ENCODE measurements at regions not wholly inside any gene's neighbourhood (a gene's known extent, or its start where the extent isn't known, plus 50 kb on each side); places are given as distances from the start of the nearest gene placed in this dataset.

GRCh38 chr7:25714013-25714412 is 438.0 kb upstream of the NFE2L3 start:
- Histone ChIP-seq H3F3A (ENCODE audit: low read length, unreplicated experiment) (no peaks in the 10 kb centered on the region), H3K9me2 (replicated peaks; ENCODE audit: low read length) (no peaks in the 10 kb centered on the region), H2AFZ (ENCODE audit: low read length) (no peak overlapping the region), H3K9me3 (ENCODE audit: low read length) (no peaks in the 10 kb centered on the region), H4K20me1 (ENCODE audit: low read length) (no peaks in the 10 kb centered on the region), H3K9ac (ENCODE audit: low read length) (no peak overlapping the region), H3K27ac (ENCODE audit: low read length) (no peak overlapping the region), H3K4me1 (ENCODE audit: insufficient read depth, low read length) (no peaks in the 10 kb centered on the region), H3K27me3 (ENCODE audit: low read length) (no peaks in the 10 kb centered on the region), H3K4me2 (ENCODE audit: low read length) (no peak overlapping the region), H3K4me3 (ENCODE audit: low read length) (no peak overlapping the region), H3K36me3 (ENCODE audit: low read depth, low read length) (no peaks in the 10 kb centered on the region), H3K79me2 (ENCODE audit: low read length) (no peaks in the 10 kb centered on the region)
- intact Hi-C loops (cut with micrococcal nuclease), result no loop called here
- CTCF ChIA-PET, result no interaction called here
- DNase-seq (no peak), ATAC-seq (no peak)
- POLR2A ChIA-PET (ENCODE audit: unreplicated experiment), result no interaction called here
- BruUV-seq (replicated peaks), result no TSS peak
- no peak for TF ChIP-seq EZH2 (IDR thresholded peaks at IDR 0.05; ENCODE audit: low read length, unreplicated experiment)
- no peak for TF ChIP-seq CTCF (conservative IDR thresholded peaks at IDR 0.05; ENCODE audit: low read depth, low read length)
- no peak for TF ChIP-seq EZH2phosphoT487 (IDR thresholded peaks at IDR 0.05; ENCODE audit: borderline replicate concordance, low read length)

DNA sequence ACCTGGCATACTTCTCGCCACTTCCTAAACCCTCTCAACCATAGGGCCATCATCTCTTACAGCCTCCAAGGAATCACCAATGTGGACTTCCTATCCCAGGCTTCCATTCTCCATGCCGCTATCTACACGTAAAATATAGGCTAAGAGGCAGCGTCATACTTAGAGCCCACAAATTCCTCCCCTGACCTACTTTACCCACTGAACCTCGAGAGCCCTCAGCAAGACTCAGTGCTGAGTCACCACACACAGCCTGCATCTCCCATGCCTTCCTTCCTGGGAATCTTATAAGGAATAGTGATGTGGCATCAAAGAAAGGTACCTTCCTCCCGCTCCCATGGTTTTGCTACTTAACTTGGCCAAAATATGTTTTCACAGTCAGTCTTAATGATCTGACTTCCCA is 435.6 kb upstream of the NFE2L3 start:
- no TSS peak for BruUV-seq (replicated peaks)
- intact Hi-C loops (cut with micrococcal nuclease), result no loop called here

GRCh38 chr7:25718596-25718995 is 433.4 kb upstream of the NFE2L3 start:
- no peak overlapping the region for H3K4me2 ChIP-seq (ENCODE audit: low read length)
- no peak for TF ChIP-seq EZH2 (IDR thresholded peaks at IDR 0.05; ENCODE audit: low read length, unreplicated experiment)
- no peaks in the 10 kb centered on the region for H3F3A ChIP-seq (ENCODE audit: low read length, unreplicated experiment)
- CTCF ChIA-PET, result no interaction called here
- H3K9me3 ChIP-seq (ENCODE audit: low read length), result no peaks in the 10 kb centered on the region
- H3K27me3 ChIP-seq (ENCODE audit: low read length), result peaks cover 10% of the 10 kb centered on the region
- DNase-seq, result no peak
- BruUV-seq (replicated peaks), result no TSS peak
- intact Hi-C loops (cut with micrococcal nuclease), result no loop called here
- H3K9ac ChIP-seq (ENCODE audit: low read length), result no peak overlapping the region
- no peaks in the 10 kb centered on the region for H3K36me3 ChIP-seq (ENCODE audit: low read depth, low read length)
- H4K20me1 ChIP-seq (ENCODE audit: low read length), result no peaks in the 10 kb centered on the region
- H3K79me2 ChIP-seq (ENCODE audit: low read length), result no peaks in the 10 kb centered on the region
- no peak overlapping the region for H3K4me3 ChIP-seq (ENCODE audit: low read length)
- H3K27ac ChIP-seq (ENCODE audit: low read length), result no peak overlapping the region
- no peaks in the 10 kb centered on the region for H3K9me2 ChIP-seq (replicated peaks; ENCODE audit: low read length)
- POLR2A ChIA-PET (ENCODE audit: unreplicated experiment), result no interaction called here
- H2AFZ ChIP-seq (ENCODE audit: low read length), result no peak overlapping the region
- no peaks in the 10 kb centered on the region for H3K4me1 ChIP-seq (ENCODE audit: insufficient read depth, low read length)
- no peak for ATAC-seq

More for the DNA sequence above, 435.6 kb upstream of the NFE2L3 start:
- Histone ChIP-seq H3K27me3 (ENCODE audit: low read length) (peaks cover under 1% of the 10 kb centered on the region), H3K36me3 (ENCODE audit: low read depth, low read length) (no peaks in the 10 kb centered on the region), H2AFZ (ENCODE audit: low read length) (no peak overlapping the region), H3K9me2 (replicated peaks; ENCODE audit: low read length) (no peaks in the 10 kb centered on the region), H3K4me3 (ENCODE audit: low read length) (no peak overlapping the region), H3K79me2 (ENCODE audit: low read length) (no peaks in the 10 kb centered on the region), H4K20me1 (ENCODE audit: low read length) (no peaks in the 10 kb centered on the region), H3K4me1 (ENCODE audit: insufficient read depth, low read length) (no peaks in the 10 kb centered on the region), H3F3A (ENCODE audit: low read length, unreplicated experiment) (no peaks in the 10 kb centered on the region), H3K9ac (ENCODE audit: low read length) (no peak overlapping the region), H3K4me2 (ENCODE audit: low read length) (no peak overlapping the region), H3K9me3 (ENCODE audit: low read length) (no peaks in the 10 kb centered on the region), H3K27ac (ENCODE audit: low read length) (no peak overlapping the region)
- DNase-seq, result peak; percentile 10
- TF ChIP-seq EZH2 (IDR thresholded peaks at IDR 0.05; ENCODE audit: low read length, unreplicated experiment) (no peak), CTCF (conservative IDR thresholded peaks at IDR 0.05; ENCODE audit: low read depth, low read length) (no peak), EZH2phosphoT487 (IDR thresholded peaks at IDR 0.05; ENCODE audit: borderline replicate concordance, low read length) (no peak)
- ChIA-PET CTCF (no interaction called here), POLR2A (ENCODE audit: unreplicated experiment) (no interaction called here)
- ATAC-seq, result no peak

Data from PC-3 (cell line).